Activated naive CD4-positive, alpha-beta T cell treated with anti-CD3 and anti-CD28 coated beads, Interleukin-2, amount 50 U/mL, for 24 hours (primary cell): ENCODE measurements at regions not wholly inside any gene's neighbourhood (a gene's known extent, or its start where the extent isn't known, plus 50 kb on each side); places are given as distances from the start of the nearest gene placed in this dataset.
"Not testable (repeated sequence)": the region's sequence is repeated elsewhere in the genome, so short reads cannot be mapped to it uniquely, and the experiment has no call there.

Source experiments
- H3K27ac Mint-ChIP-seq: one replicate; pipeline ENCODE4 v1.8.0; 2021; ENCODE audit warnings: mild to moderate bottlenecking, mixed read lengths
- H3K27me3 Mint-ChIP-seq: one replicate; pipeline ENCODE4 v1.8.0; 2021; ENCODE audit warnings: mixed read lengths
- H3K36me3 Mint-ChIP-seq: one replicate; pipeline ENCODE4 v1.8.0; 2021; ENCODE audit warnings: mixed read lengths
- H3K4me1 Mint-ChIP-seq: one replicate; pipeline ENCODE4 v1.8.0; 2021; ENCODE audit warnings: mixed read lengths
- H3K4me3 Mint-ChIP-seq: one replicate; pipeline ENCODE4 v1.8.0; 2021; ENCODE audit warnings: mild to moderate bottlenecking, mixed read lengths
- H3K9me3 Mint-ChIP-seq: one replicate; pipeline ENCODE4 v1.8.0; 2021; ENCODE audit warnings: mixed read lengths

DNA sequence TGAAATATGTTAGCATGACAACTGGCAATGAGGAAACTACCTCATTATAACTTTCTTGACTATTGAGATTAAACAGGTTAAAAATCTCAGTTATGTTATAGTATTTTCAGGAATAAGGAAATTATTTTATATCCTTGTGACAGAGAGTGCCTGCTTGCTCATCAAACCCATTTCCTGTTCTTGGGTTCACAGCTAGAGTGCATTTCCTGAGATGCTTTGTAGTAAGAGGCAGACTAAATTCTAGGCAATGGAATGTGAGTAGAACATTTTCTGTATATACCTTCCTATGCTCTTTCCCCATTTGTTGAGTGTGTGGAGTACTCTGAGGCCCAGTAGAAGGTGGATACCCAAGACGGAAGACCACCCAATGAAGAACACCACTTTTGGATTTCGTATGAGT lies 96.9 kb upstream of the CASK start:
- Mint-ChIP-seq H3K4me1 (peaks cover 20% of the 10 kb centered on the region), H3K9me3 (no peaks in the 10 kb centered on the region), H3K27me3 (no peaks in the 10 kb centered on the region), H3K36me3 (no peaks in the 10 kb centered on the region), H3K27ac (no peak overlapping the region), H3K4me3 (no peak overlapping the region)

DNA sequence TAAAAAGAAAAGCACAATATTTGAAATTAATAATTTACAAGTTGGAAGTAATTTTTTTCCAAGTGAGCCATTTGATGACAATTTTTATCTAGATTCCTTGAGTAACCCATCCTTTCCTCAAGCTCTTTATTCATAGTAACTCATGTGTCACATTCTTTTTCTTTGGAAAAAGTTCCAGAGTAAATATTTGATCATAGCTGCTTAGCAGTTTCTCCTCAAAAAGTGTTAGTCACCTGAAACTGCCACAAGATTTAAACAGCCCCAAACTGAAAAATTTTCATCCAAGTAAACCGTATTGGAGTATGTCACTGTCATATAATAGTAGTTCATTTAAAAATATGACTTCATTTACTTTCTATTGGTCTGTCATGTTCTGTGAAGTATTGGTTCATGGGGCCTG lies 94.6 kb upstream of the CASK start:
- Mint-ChIP-seq H3K36me3 (no peaks in the 10 kb centered on the region), H3K27ac (no peak overlapping the region), H3K9me3 (no peaks in the 10 kb centered on the region), H3K4me1 (peaks cover 20% of the 10 kb centered on the region), H3K4me3 (no peak overlapping the region), H3K27me3 (no peaks in the 10 kb centered on the region)

DNA sequence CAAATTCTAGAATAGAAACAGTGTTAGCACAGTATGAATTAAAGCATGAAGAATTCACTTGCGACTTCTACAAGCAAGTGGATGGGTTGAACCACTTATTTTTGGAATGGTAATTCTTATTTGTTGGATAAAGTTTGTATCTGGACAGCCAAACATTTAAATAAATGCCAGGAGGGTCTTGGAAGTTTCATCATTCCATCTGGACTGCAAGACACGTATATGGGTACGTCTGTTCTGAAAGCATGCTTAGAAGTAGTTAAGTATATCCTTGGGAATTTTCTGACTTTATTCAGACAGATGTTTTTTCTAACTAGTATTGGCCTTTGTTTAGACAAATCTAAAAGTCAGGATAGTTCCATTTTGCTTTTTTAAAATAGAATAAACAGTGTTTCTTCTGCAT lies 77.5 kb upstream of the CASK start:
- Mint-ChIP-seq H3K9me3 (no peaks in the 10 kb centered on the region), H3K36me3 (peaks cover 3% of the 10 kb centered on the region), H3K4me3 (no peak overlapping the region), H3K4me1 (no peaks in the 10 kb centered on the region), H3K27me3 (peaks cover 1% of the 10 kb centered on the region), H3K27ac (no peak overlapping the region)

- no peaks in the 10 kb centered on the region for H3K9me3 Mint-ChIP-seq
- H3K4me1 Mint-ChIP-seq = peaks cover 6% of the 10 kb centered on the region
- no peak overlapping the region for H3K27ac Mint-ChIP-seq
- no peaks in the 10 kb centered on the region for H3K36me3 Mint-ChIP-seq
- no peak overlapping the region for H3K4me3 Mint-ChIP-seq
- H3K27me3 Mint-ChIP-seq = peaks cover under 1% of the 10 kb centered on the region
These were observed 61.3 kb upstream of the CASK start for GRCh38 chrX:41984628-41985027.

GRCh38 chrX:41982953-41983352 lies 59.6 kb upstream of the CASK start:
- H3K4me1 Mint-ChIP-seq = peaks cover 6% of the 10 kb centered on the region
- H3K4me3 Mint-ChIP-seq = no peak overlapping the region
- no peak overlapping the region for H3K27ac Mint-ChIP-seq
- no peaks in the 10 kb centered on the region for H3K9me3 Mint-ChIP-seq
- H3K36me3 Mint-ChIP-seq = no peaks in the 10 kb centered on the region
- no peaks in the 10 kb centered on the region for H3K27me3 Mint-ChIP-seq

- Mint-ChIP-seq H3K9me3 (no peaks in the 10 kb centered on the region), H3K4me1 (peaks cover 6% of the 10 kb centered on the region), H3K4me3 (no peak overlapping the region), H3K36me3 (no peaks in the 10 kb centered on the region), H3K27me3 (no peaks in the 10 kb centered on the region), H3K27ac (no peak overlapping the region)
These were observed 58.2 kb upstream of the CASK start for GRCh38 chrX:41981481-41982013.

- not testable (repeated sequence) for H3K9me3 Mint-ChIP-seq, H3K4me1 Mint-ChIP-seq, H3K27ac Mint-ChIP-seq, H3K4me3 Mint-ChIP-seq, H3K27me3 Mint-ChIP-seq, H3K36me3 Mint-ChIP-seq
These were observed 51.3 kb upstream of the CASK start for GRCh38 chrX:41974677-41975076.

DNA sequence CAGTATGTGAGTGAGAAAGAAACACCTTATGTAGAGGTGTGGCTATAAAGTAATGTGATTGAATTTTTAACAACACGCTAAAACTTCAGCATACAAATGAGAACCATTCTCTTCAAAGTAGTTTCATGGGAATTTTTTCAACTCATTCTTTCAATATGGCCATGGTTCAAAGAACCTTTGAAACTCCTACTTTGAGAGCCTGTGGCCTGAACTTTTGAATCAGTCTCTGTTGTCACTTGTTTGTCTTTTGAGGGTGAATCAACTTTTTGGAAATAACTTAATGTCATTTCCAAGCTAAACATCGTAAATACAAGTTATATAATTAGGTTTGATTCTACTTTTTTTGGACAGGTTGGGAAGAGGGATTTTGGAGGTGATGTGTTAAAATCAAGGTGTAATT lies 49.9 kb upstream of the CASK start:
- no peaks in the 10 kb centered on the region for H3K9me3 Mint-ChIP-seq
- H3K4me3 Mint-ChIP-seq = no peak overlapping the region
- H3K27me3 Mint-ChIP-seq = no peaks in the 10 kb centered on the region
- H3K4me1 Mint-ChIP-seq = no peaks in the 10 kb centered on the region
- no peaks in the 10 kb centered on the region for H3K36me3 Mint-ChIP-seq
- no peak overlapping the region for H3K27ac Mint-ChIP-seq
